ENCODE measurements at regions not wholly inside any gene's neighbourhood (a gene's known extent, or its start where the extent isn't known, plus 50 kb on each side); places are given as distances from the start of the nearest gene placed in this dataset.

DNA sequence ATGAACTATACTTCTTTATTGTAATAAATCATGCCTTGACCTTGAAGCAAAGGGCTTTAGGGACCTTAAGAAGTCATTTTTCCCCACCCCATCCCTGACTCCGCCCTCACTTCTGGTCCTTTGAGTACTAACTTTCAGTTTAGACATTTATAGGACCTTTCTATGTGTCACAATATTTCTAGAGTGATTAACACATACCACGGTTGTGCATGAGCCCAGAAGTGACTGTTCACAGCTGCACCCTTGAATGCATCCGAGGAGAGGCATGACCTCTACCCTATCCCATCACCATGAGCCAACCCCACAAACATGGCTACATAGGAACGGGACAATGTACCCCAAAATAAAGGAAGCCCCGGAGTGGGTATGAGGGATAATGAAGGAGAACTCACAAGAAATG, 160.3 kb downstream of the HSD17B3 start:
- TF ChIP-seq POLR2A (IDR thresholded peaks at IDR 0.05) = no peak
- TF ChIP-seq, protein P1, sequence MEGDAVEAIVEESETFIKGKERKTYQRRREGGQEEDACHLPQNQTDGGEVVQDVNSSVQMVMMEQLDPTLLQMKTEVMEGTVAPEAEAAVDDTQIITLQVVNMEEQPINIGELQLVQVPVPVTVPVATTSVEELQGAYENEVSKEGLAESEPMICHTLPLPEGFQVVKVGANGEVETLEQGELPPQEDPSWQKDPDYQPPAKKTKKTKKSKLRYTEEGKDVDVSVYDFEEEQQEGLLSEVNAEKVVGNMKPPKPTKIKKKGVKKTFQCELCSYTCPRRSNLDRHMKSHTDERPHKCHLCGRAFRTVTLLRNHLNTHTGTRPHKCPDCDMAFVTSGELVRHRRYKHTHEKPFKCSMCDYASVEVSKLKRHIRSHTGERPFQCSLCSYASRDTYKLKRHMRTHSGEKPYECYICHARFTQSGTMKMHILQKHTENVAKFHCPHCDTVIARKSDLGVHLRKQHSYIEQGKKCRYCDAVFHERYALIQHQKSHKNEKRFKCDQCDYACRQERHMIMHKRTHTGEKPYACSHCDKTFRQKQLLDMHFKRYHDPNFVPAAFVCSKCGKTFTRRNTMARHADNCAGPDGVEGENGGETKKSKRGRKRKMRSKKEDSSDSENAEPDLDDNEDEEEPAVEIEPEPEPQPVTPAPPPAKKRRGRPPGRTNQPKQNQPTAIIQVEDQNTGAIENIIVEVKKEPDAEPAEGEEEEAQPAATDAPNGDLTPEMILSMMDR (IDR thresholded peaks at IDR 0.05) = no peak
